ENCODE measurements at regions not wholly inside any gene's neighbourhood (a gene's known extent, or its start where the extent isn't known, plus 50 kb on each side); places are given as distances from the start of the nearest gene placed in this dataset.
"Not testable (repeated sequence)": the region's sequence is repeated elsewhere in the genome, so short reads cannot be mapped to it uniquely, and the experiment has no call there.

- TF ChIP-seq CTCF (IDR thresholded peaks at IDR 0.05; ENCODE audit: low read depth, low read length): no peak
- Histone ChIP-seq H3K36me3 (no peaks in the 10 kb centered on the region), H3K4me3 (ENCODE audit: low read depth, low read length) (no peak overlapping the region), H3K9me3 (no peaks in the 10 kb centered on the region), H3K27me3 (peaks cover 5% of the 10 kb centered on the region; the same call in 1 of the 2 replicates), H3K4me1 (peaks cover 4% of the 10 kb centered on the region; the same call in 1 of the 2 replicates)
- peak; percentile 40 for DNase-seq
Measured at GRCh38 chr7:92904244-92905131, 68.1 kb upstream of the CDK6 start.

GRCh38 chr7:92898798-92899197 lies 62.4 kb upstream of the CDK6 start:
- Histone ChIP-seq H3K4me1 (no peaks in the 10 kb centered on the region), H3K27me3 (no peaks in the 10 kb centered on the region), H3K36me3 (no peaks in the 10 kb centered on the region), H3K4me3 (ENCODE audit: low read depth, low read length) (no peak overlapping the region), H3K9me3 (no peaks in the 10 kb centered on the region)
- TF ChIP-seq CTCF (IDR thresholded peaks at IDR 0.05; ENCODE audit: low read depth, low read length): no peak
- no peak for DNase-seq

GRCh38 chr7:92894857-92895256 lies 58.5 kb upstream of the CDK6 start:
- not testable (repeated sequence) for H3K36me3 ChIP-seq; H3K4me3 ChIP-seq (ENCODE audit: low read depth, low read length); H3K4me1 ChIP-seq; DNase-seq; H3K27me3 ChIP-seq; H3K9me3 ChIP-seq

- Histone ChIP-seq H3K27me3 (peaks cover 14% of the 10 kb centered on the region), H3K4me3 (ENCODE audit: low read depth, low read length) (no peak overlapping the region), H3K4me1 (no peaks in the 10 kb centered on the region), H3K36me3 (no peaks in the 10 kb centered on the region), H3K9me3 (no peaks in the 10 kb centered on the region)
- no peak for DNase-seq
- no peak for TF ChIP-seq CTCF (IDR thresholded peaks at IDR 0.05; ENCODE audit: low read depth, low read length)
Measured at GRCh38 chr7:92889081-92889480, 52.7 kb upstream of the CDK6 start.

All from BE2C (cell line).